CD4-positive, CD25-positive, alpha-beta regulatory T cell (primary cell): ENCODE measurements at regions not wholly inside any gene's neighbourhood (a gene's known extent, or its start where the extent isn't known, plus 50 kb on each side); places are given as distances from the start of the nearest gene placed in this dataset.
"Not testable (repeated sequence)": the region's sequence is repeated elsewhere in the genome, so short reads cannot be mapped to it uniquely, and the experiment has no call there.

Source experiments
- ATAC-seq, 2 donors: fragments of 150-1000 bp; cut with Tn5 transposase; one replicate each; pipeline ENCODE4 v1.10.0; 2021; ENCODE audit warnings: low read depth in 2 of 2, moderate number of reproducible peaks in 2 of 2, moderate library complexity in 1 of 2
- DNase-seq, 3 donors: peaks; one replicate each; pipeline versions ENCODE4 v3.0.0 to v3.0.0-alpha.2; 2012 to 2022; ENCODE audit warnings: mixed read lengths in 1 of 3
- H3K27ac ChIP-seq: one replicate; pipeline ENCODE4 v1.7.0; 2013; ENCODE audit warnings: mild to moderate bottlenecking, low read length; ENCODE audit not compliant: insufficient read depth, poor library complexity, severe bottlenecking
- H3K27me3 ChIP-seq: one replicate; pipeline ENCODE4 v1.7.0; 2013; ENCODE audit warnings: low read length; ENCODE audit not compliant: control insufficient read depth, insufficient read depth
- H3K36me3 ChIP-seq: one replicate; pipeline ENCODE4 v1.7.0; 2013; ENCODE audit warnings: mild to moderate bottlenecking, low read length, moderate library complexity; ENCODE audit not compliant: control insufficient read depth, insufficient read depth
- H3K4me1 ChIP-seq: 2 replicates; pipeline ENCODE4 v1.7.0; 2013; ENCODE audit warnings: mild to moderate bottlenecking, low read length; ENCODE audit not compliant: insufficient read depth, control insufficient read depth, poor library complexity, severe bottlenecking
- H3K4me3 ChIP-seq: one replicate; pipeline ENCODE4 v1.7.0; 2013; ENCODE audit warnings: low read depth, mild to moderate bottlenecking, low read length, moderate library complexity
- H3K9me3 ChIP-seq, 2 experiments: 1 replicate in 1 of 2; 2 replicates in 1 of 2; pipeline ENCODE4 v1.7.0; 2013; ENCODE audit warnings: low read length in 2 of 2, mild to moderate bottlenecking in 1 of 2, moderate library complexity in 1 of 2; ENCODE audit not compliant: control insufficient read depth in 2 of 2
- H3K27ac Mint-ChIP-seq, 3 donors: one replicate each; pipeline ENCODE4 v1.8.0; 2020 to 2022; ENCODE audit warnings: mild to moderate bottlenecking in 3 of 3, mixed read lengths in 3 of 3, moderate library complexity in 2 of 3
- H3K27me3 Mint-ChIP-seq: one replicate; pipeline ENCODE4 v1.8.0; 2022; ENCODE audit warnings: mild to moderate bottlenecking, mixed read lengths
- H3K36me3 Mint-ChIP-seq: one replicate; pipeline ENCODE4 v1.8.0; 2020; ENCODE audit warnings: mixed read lengths
- H3K4me1 Mint-ChIP-seq, 4 donors: one replicate each; pipeline ENCODE4 v1.8.0; 2020 to 2022; ENCODE audit warnings: mixed read lengths in 4 of 4, mild to moderate bottlenecking in 1 of 4
- H3K4me3 Mint-ChIP-seq, 4 donors: one replicate each; pipeline ENCODE4 v1.8.0; 2020 to 2022; ENCODE audit warnings: mild to moderate bottlenecking in 4 of 4, mixed read lengths in 4 of 4, moderate library complexity in 3 of 4
- H3K9me3 Mint-ChIP-seq, 7 donors: one replicate each; pipeline ENCODE4 v1.8.0; 2020 to 2022; ENCODE audit warnings: mixed read lengths in 7 of 7, mild to moderate bottlenecking in 3 of 7, moderate library complexity in 2 of 7

DNA sequence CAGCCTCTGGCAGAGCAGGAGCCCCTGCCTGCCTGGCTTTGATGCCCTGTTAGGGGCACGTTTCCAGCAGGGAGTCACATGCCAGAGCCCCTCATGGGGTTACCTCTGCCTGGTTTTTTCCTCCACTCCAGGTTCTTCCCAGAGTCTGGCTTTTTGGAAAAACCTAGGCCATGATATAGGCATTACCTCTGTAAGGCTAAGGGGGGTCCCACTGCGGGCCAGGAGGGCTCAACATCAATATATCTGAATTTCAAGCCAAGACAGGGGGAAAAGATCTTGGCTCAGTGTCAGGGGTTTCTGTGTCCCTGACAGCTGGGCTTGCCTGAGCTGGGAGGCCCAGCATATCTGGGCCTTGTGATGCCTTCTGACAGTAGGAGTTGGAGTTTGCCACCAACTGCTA is 127.4 kb downstream of the POTEH start:
- H3K4me1 Mint-ChIP-seq, H3K4me1 ChIP-seq, H3K36me3 Mint-ChIP-seq, H3K4me3 Mint-ChIP-seq, H3K9me3 ChIP-seq, ATAC-seq, H3K27ac ChIP-seq, H3K9me3 Mint-ChIP-seq, DNase-seq, H3K27ac Mint-ChIP-seq, H3K36me3 ChIP-seq, H3K4me3 ChIP-seq, H3K27me3 Mint-ChIP-seq, H3K27me3 ChIP-seq: not testable (repeated sequence)

DNA sequence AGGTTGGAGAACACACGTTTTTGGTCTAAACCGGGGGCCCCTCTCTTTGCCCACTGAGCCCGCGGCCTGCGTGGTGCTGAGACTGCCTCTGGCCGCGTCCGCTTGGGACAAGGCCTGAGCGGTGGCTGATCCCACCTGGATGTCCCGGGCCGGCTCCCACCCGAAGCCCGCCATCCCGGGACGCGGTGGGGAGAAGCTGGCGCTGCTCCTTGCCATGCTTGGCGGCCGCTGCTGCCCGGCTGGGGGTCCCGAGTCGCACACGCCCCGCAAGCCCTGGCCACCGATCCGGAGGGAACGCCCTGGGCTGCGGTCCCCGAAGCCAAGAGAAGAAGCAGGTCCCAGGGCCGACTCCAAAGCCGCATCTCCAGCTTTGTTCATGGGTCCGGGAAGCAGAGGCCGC is 130.1 kb downstream of the POTEH start:
- not testable (repeated sequence) for H3K9me3 ChIP-seq, H3K4me3 ChIP-seq, H3K4me1 Mint-ChIP-seq, H3K36me3 ChIP-seq, DNase-seq, H3K36me3 Mint-ChIP-seq, H3K27me3 Mint-ChIP-seq, H3K4me1 ChIP-seq, H3K27ac ChIP-seq, ATAC-seq, H3K27me3 ChIP-seq, H3K27ac Mint-ChIP-seq, H3K4me3 Mint-ChIP-seq, H3K9me3 Mint-ChIP-seq

DNA sequence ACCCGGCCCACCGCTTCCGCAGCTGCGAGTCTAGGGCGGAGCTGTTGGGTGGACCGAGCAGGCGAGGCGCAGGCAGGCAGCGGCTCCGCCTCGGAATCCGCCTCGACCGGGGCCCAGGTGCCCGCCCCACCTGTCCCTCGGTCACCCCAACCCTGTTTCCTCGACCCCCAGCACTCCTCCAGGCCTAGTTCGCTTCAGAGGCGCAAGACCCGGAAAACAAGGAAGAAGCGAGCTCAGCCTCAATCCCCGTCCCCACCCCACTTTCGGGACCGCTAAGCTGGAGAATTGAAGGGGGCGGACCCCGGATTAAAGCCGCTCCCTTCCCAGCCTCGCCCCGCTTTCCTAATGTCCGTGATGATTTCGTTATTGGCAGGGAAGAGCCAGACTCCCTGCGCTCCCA is 131.3 kb downstream of the POTEH start:
- not testable (repeated sequence) for H3K4me1 Mint-ChIP-seq, DNase-seq, H3K9me3 Mint-ChIP-seq, H3K9me3 ChIP-seq, H3K27ac Mint-ChIP-seq, H3K4me3 ChIP-seq, H3K36me3 Mint-ChIP-seq, ATAC-seq, H3K36me3 ChIP-seq, H3K4me1 ChIP-seq, H3K27me3 Mint-ChIP-seq, H3K27me3 ChIP-seq, H3K4me3 Mint-ChIP-seq, H3K27ac ChIP-seq

DNA sequence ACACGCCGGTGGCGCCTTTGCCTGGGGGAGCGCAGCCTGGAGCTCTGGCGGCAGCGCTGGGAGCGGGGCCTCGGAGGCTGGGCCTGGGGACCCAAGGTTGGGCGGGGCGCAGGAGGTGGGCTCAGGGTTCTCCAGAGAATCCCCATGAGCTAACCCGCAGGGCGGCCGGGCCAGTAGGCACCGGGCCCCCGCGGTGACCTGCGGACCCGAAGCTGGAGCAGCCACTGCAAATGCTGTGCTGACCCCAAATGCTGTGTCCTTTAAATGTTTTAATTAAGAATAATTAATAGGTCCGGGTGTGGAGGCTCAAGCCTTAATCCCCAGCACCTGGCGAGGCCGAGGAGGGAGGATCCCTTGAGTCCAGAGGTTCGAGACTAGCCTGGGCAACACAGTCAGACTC is 132.2 kb downstream of the POTEH start:
- H3K27ac ChIP-seq, H3K27ac Mint-ChIP-seq, H3K36me3 Mint-ChIP-seq, H3K4me1 Mint-ChIP-seq, H3K4me3 Mint-ChIP-seq, H3K4me1 ChIP-seq, H3K4me3 ChIP-seq, ATAC-seq, H3K9me3 ChIP-seq, H3K36me3 ChIP-seq, H3K27me3 Mint-ChIP-seq, H3K9me3 Mint-ChIP-seq, H3K27me3 ChIP-seq, DNase-seq: not testable (repeated sequence)

DNA sequence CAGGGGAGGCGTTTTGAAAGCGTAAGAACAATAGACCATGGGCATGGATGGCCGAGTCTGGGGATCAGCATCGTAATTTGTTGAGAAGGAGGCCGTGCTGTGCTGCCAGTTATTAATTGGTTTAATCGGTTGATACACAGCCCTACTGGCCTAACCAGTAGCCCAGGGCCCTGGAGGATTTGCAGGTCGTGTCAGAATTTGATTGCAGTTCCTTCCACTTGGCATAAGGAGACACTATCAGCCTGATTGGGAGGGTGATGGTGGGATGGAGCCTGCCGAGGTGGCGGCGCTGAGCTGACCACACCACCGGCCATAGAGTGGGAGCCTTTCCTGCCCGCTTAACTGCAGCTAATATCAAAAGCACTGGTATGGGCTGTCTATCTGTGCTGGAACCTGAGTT is 133.4 kb downstream of the POTEH start:
- H3K4me1 ChIP-seq, H3K27ac Mint-ChIP-seq, H3K27ac ChIP-seq, H3K27me3 ChIP-seq, H3K9me3 ChIP-seq, H3K4me3 Mint-ChIP-seq, ATAC-seq, H3K4me1 Mint-ChIP-seq, H3K36me3 ChIP-seq, DNase-seq, H3K27me3 Mint-ChIP-seq, H3K4me3 ChIP-seq, H3K36me3 Mint-ChIP-seq, H3K9me3 Mint-ChIP-seq: not testable (repeated sequence)

DNA sequence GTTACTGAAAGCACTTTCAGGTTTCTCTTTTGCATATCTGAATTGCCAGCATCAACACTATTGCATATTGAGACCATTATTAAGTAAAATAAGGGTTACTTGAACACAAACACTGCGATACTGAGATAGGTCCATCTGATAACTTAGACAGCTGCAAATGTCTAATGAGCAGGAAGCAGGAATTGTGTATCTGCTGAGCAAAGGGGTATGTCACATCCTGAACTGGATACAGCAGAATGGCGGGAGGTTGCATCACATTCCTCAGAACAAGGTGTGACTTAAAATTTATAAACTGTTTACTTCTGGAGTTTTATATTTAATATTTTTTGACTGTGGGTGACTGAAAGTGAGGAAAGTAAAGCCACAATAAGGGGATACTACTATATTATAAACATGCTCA is 142.4 kb downstream of the POTEH start:
- not testable (repeated sequence) for H3K4me1 ChIP-seq, H3K36me3 ChIP-seq, H3K9me3 ChIP-seq, H3K9me3 Mint-ChIP-seq, DNase-seq, H3K27ac Mint-ChIP-seq, ATAC-seq, H3K4me3 Mint-ChIP-seq, H3K4me3 ChIP-seq, H3K4me1 Mint-ChIP-seq, H3K27ac ChIP-seq, H3K27me3 ChIP-seq, H3K36me3 Mint-ChIP-seq, H3K27me3 Mint-ChIP-seq

DNA sequence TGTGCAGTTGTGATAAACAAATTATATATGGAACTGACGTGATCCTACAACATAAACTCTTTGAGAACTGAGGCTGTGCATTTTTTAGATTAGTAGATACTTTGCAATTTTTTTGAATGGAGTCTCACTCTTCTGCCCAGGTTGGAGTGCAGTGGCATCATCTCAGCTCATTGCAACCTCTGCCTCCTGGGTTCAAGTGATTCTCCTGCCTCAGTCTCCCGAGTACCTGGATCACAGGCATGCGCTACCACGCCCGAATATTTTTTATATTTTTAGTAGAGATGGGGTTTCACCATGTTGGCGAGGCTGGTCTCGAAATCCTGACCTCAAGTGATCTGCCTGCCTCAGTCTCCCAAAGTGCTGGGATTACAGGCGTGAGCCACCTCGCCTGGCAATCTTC is 145.9 kb downstream of the POTEH start:
- not testable (repeated sequence) for H3K27ac Mint-ChIP-seq, ATAC-seq, H3K4me3 ChIP-seq, H3K27me3 Mint-ChIP-seq, H3K9me3 Mint-ChIP-seq, H3K27ac ChIP-seq, H3K27me3 ChIP-seq, DNase-seq, H3K4me1 ChIP-seq, H3K36me3 Mint-ChIP-seq, H3K9me3 ChIP-seq, H3K36me3 ChIP-seq, H3K4me3 Mint-ChIP-seq, H3K4me1 Mint-ChIP-seq

DNA sequence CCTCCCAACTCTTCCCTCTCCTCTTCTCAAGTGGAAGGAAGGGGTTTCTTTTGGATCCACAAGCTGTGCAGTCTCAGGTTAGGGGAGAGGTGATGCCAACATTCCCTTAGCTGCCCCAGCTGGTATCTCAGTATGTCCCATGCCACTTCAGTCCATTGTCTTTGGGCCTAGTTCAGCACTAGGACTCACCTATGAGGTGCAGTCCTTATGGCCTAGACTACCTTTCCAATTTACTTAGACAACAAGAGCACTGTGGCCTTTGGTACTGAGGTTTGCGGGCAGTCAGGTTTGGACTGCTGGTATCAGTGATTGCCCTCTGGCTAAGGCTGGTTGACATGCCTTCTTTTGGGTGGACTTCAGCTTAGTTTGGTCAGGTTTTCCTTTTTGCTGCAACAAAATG is 159.9 kb downstream of the POTEH start:
- H3K9me3 ChIP-seq, H3K27me3 ChIP-seq, H3K4me3 Mint-ChIP-seq, H3K36me3 Mint-ChIP-seq, H3K27ac ChIP-seq, DNase-seq, H3K27me3 Mint-ChIP-seq, H3K4me1 Mint-ChIP-seq, H3K27ac Mint-ChIP-seq, H3K36me3 ChIP-seq, H3K9me3 Mint-ChIP-seq, H3K4me1 ChIP-seq, H3K4me3 ChIP-seq: not testable (repeated sequence)
- peak in 1 of 2 donors; percentile 33 for ATAC-seq
